GM12878 (cell line): ENCODE measurements at regions not wholly inside any gene's neighbourhood (a gene's known extent, or its start where the extent isn't known, plus 50 kb on each side); places are given as distances from the start of the nearest gene placed in this dataset.

Experiments used
- ATAC-seq: fragments of 200-7000 bp; cut with Tn5 transposase; 3 replicates; pipeline ENCODE4 v1.9.1; 2020; ENCODE audit warnings: mild to moderate bottlenecking, moderate library complexity
- BruUV-seq: library from RNA; stranded (reverse); fragments of 400-500 nt; replicated peaks from 2 replicates; lab custom pipeline; 2021; lab: Mats Ljungman, UMichigan
- CTCF ChIA-PET: fragments of 300-600 bp; sonication (Branson Sonifier 250); formaldehyde crosslinking; extraction: SDS; loops from one replicate; lab custom pipeline; 2021; ENCODE audit warnings: inconsistent platforms; lab: Yijun Ruan, JAX
- POLR2A ChIA-PET: fragments of 350-600 bp; formaldehyde crosslinking; extraction: SDS; loops from one replicate; lab custom pipeline; 2021; ENCODE audit warnings: inconsistent platforms; lab: Charles Lee
- RAD21 ChIA-PET: fragments of 300-600 bp; sonication (Branson Sonifier 250); formaldehyde crosslinking; loops from one replicate; lab custom pipeline; 2023; ENCODE audit warnings: antibody characterized with exemption; ENCODE audit not compliant: unreplicated experiment; lab: Charles Lee
- SMC1A ChIA-PET: fragments of 300-600 bp; sonication (Branson Sonifier 250); formaldehyde crosslinking; loops from one replicate; lab custom pipeline; 2023; ENCODE audit not compliant: unreplicated experiment, uncharacterized antibody; lab: Charles Lee
- DNase-seq: peaks from one replicate; pipeline ENCODE4 v3.0.0-alpha.2; 2011; ENCODE audit warnings: low read depth, low spot score
- FAIRE-seq: peaks from 3 replicates; lab custom pipeline; 2011; peaks lifted over from hg19 to GRCh38; lab: Jason Lieb, UNC
- H2AFZ ChIP-seq: 2 replicates; pipeline ENCODE4 v1.6.0; 2011; ENCODE audit warnings: low read depth, low read length, control low read depth; ENCODE audit not compliant: control insufficient read depth
- H3K27ac ChIP-seq: 2 replicates; pipeline ENCODE4 v1.5.1; 2011; ENCODE audit warnings: control low read depth; ENCODE audit not compliant: control insufficient read depth, insufficient read depth
- H3K27me3 ChIP-seq, 2 experiments: replicated peaks in 1 of 2; 2 replicates each; pipeline versions ENCODE4 v1.6.0 to v1.6.1; 2011; ENCODE audit warnings: low read length in 1 of 2; ENCODE audit not compliant: control insufficient read depth in 2 of 2, insufficient read depth in 2 of 2
- H3K36me3 ChIP-seq, 2 experiments: 2 replicates each; pipeline ENCODE4 v1.5.1; 2011; ENCODE audit warnings: low read length in 1 of 2; ENCODE audit not compliant: control insufficient read depth in 2 of 2, insufficient read depth in 2 of 2
- H3K4me1 ChIP-seq: 2 replicates; pipeline ENCODE4 v1.6.1; 2011; ENCODE audit warnings: mild to moderate bottlenecking, low read length, moderate library complexity, mixed read lengths; ENCODE audit not compliant: control insufficient read depth, insufficient read depth
- H3K4me2 ChIP-seq: 2 replicates; pipeline ENCODE4 v1.6.0; 2011; ENCODE audit warnings: control low read depth; ENCODE audit not compliant: control insufficient read depth, insufficient read depth
- H3K4me3 ChIP-seq: fragments of 200-600 bp; sonication (generic); 2 replicates; pipeline ENCODE4 v1.5.1; 2016
- H3K79me2 ChIP-seq: 2 replicates; pipeline ENCODE4 v1.6.0; 2011; ENCODE audit warnings: low read length; ENCODE audit not compliant: control insufficient read depth, insufficient read depth
- H3K9ac ChIP-seq: 2 replicates; pipeline ENCODE4 v1.8.0; 2011; ENCODE audit warnings: low read length, control low read depth, mixed read lengths; ENCODE audit not compliant: control insufficient read depth, insufficient read depth
- H3K9me3 ChIP-seq: replicated peaks from 3 replicates; pipeline ENCODE4 v1.5.1; 2011; ENCODE audit warnings: mild to moderate bottlenecking, low read length; ENCODE audit not compliant: control insufficient read depth, insufficient read depth
- H4K20me1 ChIP-seq: 2 replicates; pipeline ENCODE4 v1.6.0; 2011; ENCODE audit not compliant: control insufficient read depth, insufficient read depth
- ATF2 ChIP-seq: IDR thresholded peaks from 2 replicates; pipeline ENCODE4 v1.6.1; 2012; ENCODE audit warnings: low read length, inconsistent platforms
- ATF3 ChIP-seq: IDR thresholded peaks from 2 replicates; pipeline ENCODE4 v1.6.1; 2011; ENCODE audit warnings: low read depth, mild to moderate bottlenecking, low read length, moderate library complexity, borderline replicate concordance; ENCODE audit errors: extremely low read depth
- BCL11A ChIP-seq: IDR thresholded peaks from 2 replicates; pipeline ENCODE4 v1.6.1; 2011; ENCODE audit warnings: low read depth, low read length
- BMI1 ChIP-seq: fragments of 450-650 bp; IDR thresholded peaks from 2 replicates; pipeline ENCODE4 v1.6.1; 2016; ENCODE audit warnings: mild to moderate bottlenecking, moderate library complexity, borderline replicate concordance
- CHD2 ChIP-seq: IDR thresholded peaks from 2 replicates; pipeline ENCODE4 v1.6.1; 2011; ENCODE audit warnings: low read depth, low read length, improper control_type of control experiment, borderline replicate concordance
- CREM ChIP-seq: IDR thresholded peaks from 2 replicates; pipeline ENCODE4 v1.6.1; 2014; ENCODE audit warnings: antibody characterized with exemption, low read depth
- E2F4 ChIP-seq: IDR thresholded peaks from 2 replicates; pipeline ENCODE4 v1.6.1; 2012; ENCODE audit warnings: low read depth, low read length, improper control_type of control experiment
- EZH2 ChIP-seq: IDR thresholded peaks from 2 replicates; pipeline ENCODE4 v1.6.1; 2012; ENCODE audit warnings: low read depth, mild to moderate bottlenecking, control low read depth, inconsistent platforms, low read length, borderline replicate concordance; ENCODE audit not compliant: control insufficient read depth
- IRF3 ChIP-seq: fragments of 450-650 bp; IDR thresholded peaks from 2 replicates; pipeline ENCODE4 v1.6.1; 2014; ENCODE audit warnings: mild to moderate bottlenecking
- JUNB ChIP-seq: IDR thresholded peaks from 2 replicates; pipeline ENCODE4 v1.6.1; 2016; ENCODE audit warnings: antibody characterized with exemption, mild to moderate bottlenecking
- MYC ChIP-seq: IDR thresholded peaks from 2 replicates; pipeline ENCODE4 v1.6.1; 2011; ENCODE audit warnings: mild to moderate bottlenecking, low read length, moderate library complexity, inconsistent platforms; ENCODE audit not compliant: insufficient read depth, insufficient replicate concordance, insufficient read length, severe bottlenecking
- NR2F1 ChIP-seq: fragments of 450-650 bp; conservative IDR thresholded peaks from 2 replicates; pipeline ENCODE4 v1.6.1; 2017; ENCODE audit warnings: mild to moderate bottlenecking
- PML ChIP-seq: IDR thresholded peaks from 2 replicates; pipeline ENCODE4 v1.6.1; 2012; ENCODE audit warnings: low read length, inconsistent platforms
- RB1 ChIP-seq: fragments of 450-650 bp; formaldehyde crosslinking; IDR thresholded peaks from 2 replicates; pipeline ENCODE4 v1.6.1; 2017; ENCODE audit warnings: mild to moderate bottlenecking, borderline replicate concordance
- TCF12 ChIP-seq: IDR thresholded peaks from 2 replicates; pipeline ENCODE4 v1.6.1; 2011; ENCODE audit warnings: low read depth, mild to moderate bottlenecking, low read length
- TCF7 ChIP-seq: IDR thresholded peaks from 2 replicates; pipeline ENCODE4 v1.6.1; 2014; ENCODE audit warnings: antibody characterized with exemption, borderline replicate concordance
- ZBTB40 ChIP-seq: fragments of 450-650 bp; IDR thresholded peaks from 2 replicates; pipeline ENCODE4 v1.6.1; 2016; ENCODE audit warnings: mild to moderate bottlenecking, moderate library complexity, borderline replicate concordance
- WGBS: methylation state at CpG from one replicate; pipeline ENCODE4 v1.1.6; 2016; ENCODE audit warnings: low lambda C conversion rate; ENCODE audit not compliant: insufficient replicate concordance, insufficient coverage; ENCODE audit errors: missing lambda C conversion rate; 5-methylcytosine and 5-hydroxymethylcytosine counted together
- in situ Hi-C: fragments of 300-500 bp; cut with MboI; formaldehyde crosslinking; loops from 9 replicates; pipeline ENCODE4 v1.14.3; 2018; ENCODE audit warnings: mixed read lengths
- intact Hi-C: fragments of 100-400 bp; cut with micrococcal nuclease; formaldehyde crosslinking; loops from one replicate; pipeline ENCODE4 v1.14.2; 2022; ENCODE audit not compliant: unreplicated experiment

- Histone ChIP-seq H3K36me3 (no peaks in the 10 kb centered on the region), H3K27me3 (no peaks in the 10 kb centered on the region), H3K9ac (no peak overlapping the region)
- WGBS: 18% methylated on average over 5 of the region's 5 CpGs
- ATAC-seq: no peak
- no peak for TF ChIP-seq TCF7
- no peak for TF ChIP-seq E2F4
- TF ChIP-seq ATF2: no peak
- TF ChIP-seq EZH2: no peak
- no peak for TF ChIP-seq NR2F1
- no peak for TF ChIP-seq ATF3
- TF ChIP-seq PML: no peak
- no peak for TF ChIP-seq BMI1
- TF ChIP-seq MYC: no peak
- no peak for TF ChIP-seq JUNB
- TF ChIP-seq BCL11A: no peak
- TF ChIP-seq TCF12: no peak
- TF ChIP-seq RB1: no peak
- no peak for TF ChIP-seq CREM
- no peak for TF ChIP-seq CHD2
- TF ChIP-seq IRF3: no peak
- no peak for TF ChIP-seq ZBTB40
- TF ChIP-seq, all 136 proteins: peak for 0
- no peak overlapping the region for H3K4me3 ChIP-seq
- RAD21 ChIA-PET: interaction anchor here (2.0 to 3.9 kb wide), 2 partner anchors 20 to 509 kb away, joined by 12 to 24 read pairs; partner anchors contain the start of gene CITED2
- peaks cover 12% of the 10 kb centered on the region for H3K4me1 ChIP-seq
- CTCF ChIA-PET: interaction anchor here (0.9 to 4.2 kb wide), 7 partner anchors 12 to 513 kb away, joined by 3 to 35 read pairs (median 17); partner anchors contain the start of gene CITED2
- SMC1A ChIA-PET: interaction anchor here (1.0 to 4.8 kb wide), 12 partner anchors 12 to 514 kb away, joined by 3 to 25 read pairs (median 4); partner anchors contain the start of gene CITED2
- BruUV-seq: no TSS peak
- H3K79me2 ChIP-seq: no peaks in the 10 kb centered on the region
- H4K20me1 ChIP-seq: no peaks in the 10 kb centered on the region
- no peak overlapping the region for H3K4me2 ChIP-seq
- H3K9me3 ChIP-seq: no peaks in the 10 kb centered on the region
- no peak overlapping the region for H3K27ac ChIP-seq
- intact Hi-C loops: loop anchor here (5.0 to 10.0 kb wide), 4 partner anchors 114 to 1681 kb away; partner anchors contain the start of gene CITED2
- POLR2A ChIA-PET: no interaction called here
- H2AFZ ChIP-seq: 0 out of 2 replicates have a peak overlapping the region, but pooled peaks have one; percentile 15
- in situ Hi-C loops: no loop called here
- DNase-seq (no peak), FAIRE-seq (no peak)
Measured at GRCh38 chr6:139883776-139884175, 509.3 kb upstream of the CITED2 start.
